ENCODE measurements at regions not wholly inside any gene's neighbourhood (a gene's known extent, or its start where the extent isn't known, plus 50 kb on each side); places are given as distances from the start of the nearest gene placed in this dataset.

- peak; percentile 34; the same call in 1 of the 3 replicates for ATAC-seq
- Histone ChIP-seq H3K4me3 (no peak overlapping the region), H3F3A (replicated peaks; ENCODE audit: low read depth) (no peaks in the 10 kb centered on the region), H4K20me1 (replicated peaks; ENCODE audit: insufficient read depth) (no peaks in the 10 kb centered on the region), H3K79me2 (replicated peaks; ENCODE audit: insufficient read depth) (no peaks in the 10 kb centered on the region), H2AFZ (no peak overlapping the region), H3K4me2 (no peak overlapping the region), H3K4me1 (ENCODE audit: insufficient read depth) (no peaks in the 10 kb centered on the region), H3K27ac (ENCODE audit: low read depth) (no peak overlapping the region), H3K9me2 (ENCODE audit: insufficient read depth) (peaks cover 2% of the 10 kb centered on the region; the same call in 1 of the 2 replicates), H3K27me3 (ENCODE audit: insufficient read depth) (no peaks in the 10 kb centered on the region), H3K36me3 (ENCODE audit: insufficient read depth) (no peaks in the 10 kb centered on the region)
- DNase-seq (ENCODE audit: low spot score), result peak; percentile 37
- Mint-ChIP-seq H3K36me3 (ENCODE audit: low read depth) (no peaks in the 10 kb centered on the region), H3K4me1 (no peaks in the 10 kb centered on the region), H3K4me3 (no peak overlapping the region), H3K27ac (no peak overlapping the region), H3K9me3 (no peaks in the 10 kb centered on the region), H3K27me3 (ENCODE audit: insufficient read depth, low read depth, poor library complexity) (no peaks in the 10 kb centered on the region)
- TF ChIP-seq ZNF331 (CRISPR knock-in tag; IDR thresholded peaks at IDR 0.05; ENCODE audit: low read depth) (no peak), EZH2phosphoT487 (IDR thresholded peaks at IDR 0.05; ENCODE audit: unreplicated experiment) (no peak), CREB1 (CRISPR knock-in tag; IDR thresholded peaks at IDR 0.05; ENCODE audit: low read depth) (no peak), NANOG (IDR thresholded peaks at IDR 0.05; ENCODE audit: borderline replicate concordance) (no peak), ZNF114 (CRISPR knock-in tag; IDR thresholded peaks at IDR 0.05) (no peak), STAT1 (IDR thresholded peaks at IDR 0.05; ENCODE audit: unreplicated experiment) (no peak), CTCF (conservative IDR thresholded peaks at IDR 0.05; ENCODE audit: low read depth in 2 of 2) (no peak), ETS1 (IDR thresholded peaks at IDR 0.05) (no peak), EZH2 (IDR thresholded peaks at IDR 0.05; ENCODE audit: low read depth, unreplicated experiment) (no peak), JUNB (IDR thresholded peaks at IDR 0.05; ENCODE audit: unreplicated experiment) (no peak), POLR2AphosphoS5 (IDR thresholded peaks at IDR 0.05; ENCODE audit: low read depth) (no peak)
- TF ChIP-seq, protein P1, sequence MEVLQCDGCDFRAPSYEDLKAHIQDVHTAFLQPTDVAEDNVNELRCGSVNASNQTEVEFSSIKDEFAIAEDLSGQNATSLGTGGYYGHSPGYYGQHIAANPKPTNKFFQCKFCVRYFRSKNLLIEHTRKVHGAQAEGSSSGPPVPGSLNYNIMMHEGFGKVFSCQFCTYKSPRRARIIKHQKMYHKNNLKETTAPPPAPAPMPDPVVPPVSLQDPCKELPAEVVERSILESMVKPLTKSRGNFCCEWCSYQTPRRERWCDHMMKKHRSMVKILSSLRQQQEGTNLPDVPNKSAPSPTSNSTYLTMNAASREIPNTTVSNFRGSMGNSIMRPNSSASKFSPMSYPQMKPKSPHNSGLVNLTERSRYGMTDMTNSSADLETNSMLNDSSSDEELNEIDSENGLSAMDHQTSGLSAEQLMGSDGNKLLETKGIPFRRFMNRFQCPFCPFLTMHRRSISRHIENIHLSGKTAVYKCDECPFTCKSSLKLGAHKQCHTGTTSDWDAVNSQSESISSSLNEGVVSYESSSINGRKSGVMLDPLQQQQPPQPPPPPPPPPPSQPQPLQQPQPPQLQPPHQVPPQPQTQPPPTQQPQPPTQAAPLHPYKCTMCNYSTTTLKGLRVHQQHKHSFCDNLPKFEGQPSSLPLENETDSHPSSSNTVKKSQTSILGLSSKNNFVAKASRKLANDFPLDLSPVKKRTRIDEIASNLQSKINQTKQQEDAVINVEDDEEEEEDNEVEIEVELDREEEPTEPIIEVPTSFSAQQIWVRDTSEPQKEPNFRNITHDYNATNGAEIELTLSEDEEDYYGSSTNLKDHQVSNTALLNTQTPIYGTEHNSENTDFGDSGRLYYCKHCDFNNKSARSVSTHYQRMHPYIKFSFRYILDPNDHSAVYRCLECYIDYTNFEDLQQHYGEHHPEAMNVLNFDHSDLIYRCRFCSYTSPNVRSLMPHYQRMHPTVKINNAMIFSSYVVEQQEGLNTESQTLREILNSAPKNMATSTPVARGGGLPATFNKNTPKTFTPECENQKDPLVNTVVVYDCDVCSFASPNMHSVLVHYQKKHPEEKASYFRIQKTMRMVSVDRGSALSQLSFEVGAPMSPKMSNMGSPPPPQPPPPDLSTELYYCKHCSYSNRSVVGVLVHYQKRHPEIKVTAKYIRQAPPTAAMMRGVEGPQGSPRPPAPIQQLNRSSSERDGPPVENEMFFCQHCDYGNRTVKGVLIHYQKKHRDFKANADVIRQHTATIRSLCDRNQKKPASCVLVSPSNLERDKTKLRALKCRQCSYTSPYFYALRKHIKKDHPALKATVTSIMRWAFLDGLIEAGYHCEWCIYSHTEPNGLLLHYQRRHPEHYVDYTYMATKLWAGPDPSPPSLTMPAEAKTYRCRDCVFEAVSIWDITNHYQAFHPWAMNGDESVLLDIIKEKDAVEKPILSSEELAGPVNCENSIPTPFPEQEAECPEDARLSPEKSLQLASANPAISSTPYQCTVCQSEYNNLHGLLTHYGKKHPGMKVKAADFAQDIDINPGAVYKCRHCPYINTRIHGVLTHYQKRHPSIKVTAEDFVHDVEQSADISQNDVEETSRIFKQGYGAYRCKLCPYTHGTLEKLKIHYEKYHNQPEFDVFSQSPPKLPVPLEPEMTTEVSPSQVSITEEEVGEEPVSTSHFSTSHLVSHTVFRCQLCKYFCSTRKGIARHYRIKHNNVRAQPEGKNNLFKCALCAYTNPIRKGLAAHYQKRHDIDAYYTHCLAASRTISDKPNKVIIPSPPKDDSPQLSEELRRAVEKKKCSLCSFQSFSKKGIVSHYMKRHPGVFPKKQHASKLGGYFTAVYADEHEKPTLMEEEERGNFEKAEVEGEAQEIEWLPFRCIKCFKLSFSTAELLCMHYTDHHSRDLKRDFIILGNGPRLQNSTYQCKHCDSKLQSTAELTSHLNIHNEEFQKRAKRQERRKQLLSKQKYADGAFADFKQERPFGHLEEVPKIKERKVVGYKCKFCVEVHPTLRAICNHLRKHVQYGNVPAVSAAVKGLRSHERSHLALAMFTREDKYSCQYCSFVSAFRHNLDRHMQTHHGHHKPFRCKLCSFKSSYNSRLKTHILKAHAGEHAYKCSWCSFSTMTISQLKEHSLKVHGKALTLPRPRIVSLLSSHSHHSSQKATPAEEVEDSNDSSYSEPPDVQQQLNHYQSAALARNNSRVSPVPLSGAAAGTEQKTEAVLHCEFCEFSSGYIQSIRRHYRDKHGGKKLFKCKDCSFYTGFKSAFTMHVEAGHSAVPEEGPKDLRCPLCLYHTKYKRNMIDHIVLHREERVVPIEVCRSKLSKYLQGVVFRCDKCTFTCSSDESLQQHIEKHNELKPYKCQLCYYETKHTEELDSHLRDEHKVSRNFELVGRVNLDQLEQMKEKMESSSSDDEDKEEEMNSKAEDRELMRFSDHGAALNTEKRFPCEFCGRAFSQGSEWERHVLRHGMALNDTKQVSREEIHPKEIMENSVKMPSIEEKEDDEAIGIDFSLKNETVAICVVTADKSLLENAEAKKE (CRISPR knock-in tag; IDR thresholded peaks at IDR 0.05), result no peak
- TF ChIP-seq, protein P2, sequence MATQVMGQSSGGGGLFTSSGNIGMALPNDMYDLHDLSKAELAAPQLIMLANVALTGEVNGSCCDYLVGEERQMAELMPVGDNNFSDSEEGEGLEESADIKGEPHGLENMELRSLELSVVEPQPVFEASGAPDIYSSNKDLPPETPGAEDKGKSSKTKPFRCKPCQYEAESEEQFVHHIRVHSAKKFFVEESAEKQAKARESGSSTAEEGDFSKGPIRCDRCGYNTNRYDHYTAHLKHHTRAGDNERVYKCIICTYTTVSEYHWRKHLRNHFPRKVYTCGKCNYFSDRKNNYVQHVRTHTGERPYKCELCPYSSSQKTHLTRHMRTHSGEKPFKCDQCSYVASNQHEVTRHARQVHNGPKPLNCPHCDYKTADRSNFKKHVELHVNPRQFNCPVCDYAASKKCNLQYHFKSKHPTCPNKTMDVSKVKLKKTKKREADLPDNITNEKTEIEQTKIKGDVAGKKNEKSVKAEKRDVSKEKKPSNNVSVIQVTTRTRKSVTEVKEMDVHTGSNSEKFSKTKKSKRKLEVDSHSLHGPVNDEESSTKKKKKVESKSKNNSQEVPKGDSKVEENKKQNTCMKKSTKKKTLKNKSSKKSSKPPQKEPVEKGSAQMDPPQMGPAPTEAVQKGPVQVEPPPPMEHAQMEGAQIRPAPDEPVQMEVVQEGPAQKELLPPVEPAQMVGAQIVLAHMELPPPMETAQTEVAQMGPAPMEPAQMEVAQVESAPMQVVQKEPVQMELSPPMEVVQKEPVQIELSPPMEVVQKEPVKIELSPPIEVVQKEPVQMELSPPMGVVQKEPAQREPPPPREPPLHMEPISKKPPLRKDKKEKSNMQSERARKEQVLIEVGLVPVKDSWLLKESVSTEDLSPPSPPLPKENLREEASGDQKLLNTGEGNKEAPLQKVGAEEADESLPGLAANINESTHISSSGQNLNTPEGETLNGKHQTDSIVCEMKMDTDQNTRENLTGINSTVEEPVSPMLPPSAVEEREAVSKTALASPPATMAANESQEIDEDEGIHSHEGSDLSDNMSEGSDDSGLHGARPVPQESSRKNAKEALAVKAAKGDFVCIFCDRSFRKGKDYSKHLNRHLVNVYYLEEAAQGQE (IDR thresholded peaks at IDR 0.05; ENCODE audit: unreplicated experiment), result no peak
Measured at GRCh38 chr7:80318081-80318480, 183.4 kb downstream of the GNAI1 start.

Measured in GM23338 (cell line).